HS-5 (cell line): ENCODE measurements at regions not wholly inside any gene's neighbourhood (a gene's known extent, or its start where the extent isn't known, plus 50 kb on each side); places are given as distances from the start of the nearest gene placed in this dataset.

Experiments used
- DNase-seq: peaks from one replicate; pipeline ENCODE4 v3.0.0-alpha.2; 2012; ENCODE audit warnings: low read depth

GRCh38 chr2:47236503-47237215 is 60.3 kb upstream of the CALM2 start:
- DNase-seq = no peak

GRCh38 chr2:47235132-47235531 is 58.8 kb upstream of the CALM2 start:
- no peak for DNase-seq

- DNase-seq = no peak
Measured at GRCh38 chr2:47234456-47234855, 58.1 kb upstream of the CALM2 start.

- no peak for DNase-seq
Measured at GRCh38 chr2:47232738-47233415, 56.6 kb upstream of the CALM2 start.

GRCh38 chr2:47230418-47230817 is 54.1 kb upstream of the CALM2 start:
- no peak for DNase-seq

- DNase-seq = no peak
Measured at GRCh38 chr2:47227532-47228279, 51.4 kb upstream of the CALM2 start.

GRCh38 chr2:47226923-47227220 is 50.6 kb upstream of the CALM2 start:
- DNase-seq = no peak

GRCh38 chr2:47226132-47226922 is 50.0 kb upstream of the CALM2 start:
- no peak for DNase-seq
